ENCODE measurements at regions not wholly inside any gene's neighbourhood (a gene's known extent, or its start where the extent isn't known, plus 50 kb on each side); places are given as distances from the start of the nearest gene placed in this dataset.

DNA sequence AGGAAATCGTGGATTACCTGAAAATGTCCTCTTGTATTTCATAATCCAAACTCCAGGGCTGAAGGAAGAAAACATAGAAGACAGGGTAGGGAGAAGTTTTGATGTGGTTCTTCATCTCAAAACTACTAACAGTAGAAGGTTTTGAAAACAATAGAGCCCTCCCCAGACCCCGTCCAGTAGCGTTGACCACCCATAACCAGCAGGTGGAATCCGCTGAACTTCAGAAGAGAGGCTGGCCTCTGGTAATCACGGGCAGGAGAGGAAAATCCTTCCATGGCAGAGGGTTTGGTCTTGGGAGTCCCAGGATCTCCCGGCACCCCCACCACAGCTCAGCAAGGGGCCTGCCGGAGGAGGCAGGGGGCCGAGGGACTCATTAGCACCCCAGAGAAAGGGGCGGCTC is 333.4 kb upstream of the RNF32 start:
- DNase-seq, result no peak
- no TSS peak for BruUV-seq (replicated peaks)
- no peaks in the 10 kb centered on the region for H3K4me1 Mint-ChIP-seq (ENCODE audit: low read depth, unreplicated experiment)
- peaks cover 74% of the 10 kb centered on the region for H3K27me3 Mint-ChIP-seq (ENCODE audit: unreplicated experiment)
- no peak overlapping the region for H3K4me3 Mint-ChIP-seq (ENCODE audit: low read depth, unreplicated experiment)
- H3K9me3 Mint-ChIP-seq (ENCODE audit: low read depth, unreplicated experiment), result no peaks in the 10 kb centered on the region
- no peaks in the 10 kb centered on the region for H3K36me3 Mint-ChIP-seq (ENCODE audit: insufficient read depth, unreplicated experiment)
- intact Hi-C loops (cut with micrococcal nuclease; ENCODE audit: unreplicated experiment), result no loop called here
- TF ChIP-seq CTCF (IDR thresholded peaks at IDR 0.05; ENCODE audit: unreplicated experiment), result no peak
- H3K27ac Mint-ChIP-seq (ENCODE audit: unreplicated experiment), result no peak overlapping the region
- CTCF ChIA-PET, result no interaction called here

- intact Hi-C loops (cut with micrococcal nuclease; ENCODE audit: unreplicated experiment), result no loop called here
- H3K9me3 Mint-ChIP-seq (ENCODE audit: low read depth, unreplicated experiment), result no peaks in the 10 kb centered on the region
- CTCF ChIA-PET, result no interaction called here
These were observed 335.2 kb upstream of the RNF32 start for GRCh38 chr7:156305351-156305750.

GRCh38 chr7:156282816-156283215 is 357.8 kb upstream of the RNF32 start:
- peaks cover 14% of the 10 kb centered on the region for H3K27me3 Mint-ChIP-seq (ENCODE audit: unreplicated experiment)
- peaks cover 6% of the 10 kb centered on the region for H3K9me3 Mint-ChIP-seq (ENCODE audit: low read depth, unreplicated experiment)
- intact Hi-C loops (cut with micrococcal nuclease; ENCODE audit: unreplicated experiment), result no loop called here
- CTCF ChIA-PET, result no interaction called here
- BruUV-seq (replicated peaks), result no TSS peak
- no peaks in the 10 kb centered on the region for H3K36me3 Mint-ChIP-seq (ENCODE audit: insufficient read depth, unreplicated experiment)
- no peaks in the 10 kb centered on the region for H3K4me1 Mint-ChIP-seq (ENCODE audit: low read depth, unreplicated experiment)
- no peak for DNase-seq
- no peak overlapping the region for H3K4me3 Mint-ChIP-seq (ENCODE audit: low read depth, unreplicated experiment)
- TF ChIP-seq CTCF (IDR thresholded peaks at IDR 0.05; ENCODE audit: unreplicated experiment), result no peak
- no peak overlapping the region for H3K27ac Mint-ChIP-seq (ENCODE audit: unreplicated experiment)

More at GRCh38 chr7:156305351-156305750, 335.2 kb upstream of the RNF32 start:
- Mint-ChIP-seq H3K27ac (ENCODE audit: unreplicated experiment) (no peak overlapping the region), H3K27me3 (ENCODE audit: unreplicated experiment) (peaks cover 56% of the 10 kb centered on the region), H3K4me1 (ENCODE audit: low read depth, unreplicated experiment) (no peaks in the 10 kb centered on the region), H3K4me3 (ENCODE audit: low read depth, unreplicated experiment) (no peak overlapping the region), H3K36me3 (ENCODE audit: insufficient read depth, unreplicated experiment) (no peaks in the 10 kb centered on the region)
- TF ChIP-seq CTCF (IDR thresholded peaks at IDR 0.05; ENCODE audit: unreplicated experiment), result no peak
- DNase-seq, result no peak
- no TSS peak for BruUV-seq (replicated peaks)

GRCh38 chr7:156279635-156280034 is 360.9 kb upstream of the RNF32 start:
- BruUV-seq (replicated peaks), result no TSS peak
- H3K36me3 Mint-ChIP-seq (ENCODE audit: insufficient read depth, unreplicated experiment), result no peaks in the 10 kb centered on the region
- intact Hi-C loops (cut with micrococcal nuclease; ENCODE audit: unreplicated experiment), result no loop called here
- H3K27me3 Mint-ChIP-seq (ENCODE audit: unreplicated experiment), result peaks cover 30% of the 10 kb centered on the region
- H3K4me1 Mint-ChIP-seq (ENCODE audit: low read depth, unreplicated experiment), result no peaks in the 10 kb centered on the region
- H3K9me3 Mint-ChIP-seq (ENCODE audit: low read depth, unreplicated experiment), result peaks cover 6% of the 10 kb centered on the region
- no peak overlapping the region for H3K4me3 Mint-ChIP-seq (ENCODE audit: low read depth, unreplicated experiment)
- TF ChIP-seq CTCF (IDR thresholded peaks at IDR 0.05; ENCODE audit: unreplicated experiment), result no peak
- CTCF ChIA-PET, result no interaction called here
- no peak overlapping the region for H3K27ac Mint-ChIP-seq (ENCODE audit: unreplicated experiment)
- no peak for DNase-seq

DNA sequence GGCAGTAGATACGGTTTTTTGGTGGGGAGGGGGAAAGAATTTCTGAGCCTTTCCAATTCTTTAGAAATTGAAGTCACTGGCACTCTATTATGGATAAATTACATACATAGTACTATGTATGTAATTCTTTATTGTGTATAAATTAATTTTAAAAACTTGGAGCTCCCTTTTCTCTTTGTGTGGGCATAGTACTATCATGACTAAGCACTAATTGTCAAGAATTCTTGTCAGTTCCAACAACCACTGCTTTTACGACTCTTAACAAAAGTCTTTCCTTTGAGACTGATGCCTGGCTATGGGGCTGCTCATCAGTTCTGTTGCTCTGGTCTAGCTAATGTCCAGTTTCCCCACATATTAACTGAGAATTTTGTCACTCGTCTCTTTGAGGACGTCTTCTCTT is 365.3 kb upstream of the RNF32 start:
- CTCF ChIA-PET, result no interaction called here
- H3K27me3 Mint-ChIP-seq (ENCODE audit: unreplicated experiment), result peaks cover 64% of the 10 kb centered on the region
- no peak for TF ChIP-seq CTCF (IDR thresholded peaks at IDR 0.05; ENCODE audit: unreplicated experiment)
- H3K4me1 Mint-ChIP-seq (ENCODE audit: low read depth, unreplicated experiment), result no peaks in the 10 kb centered on the region
- no peaks in the 10 kb centered on the region for H3K36me3 Mint-ChIP-seq (ENCODE audit: insufficient read depth, unreplicated experiment)
- intact Hi-C loops (cut with micrococcal nuclease; ENCODE audit: unreplicated experiment), result no loop called here
- H3K27ac Mint-ChIP-seq (ENCODE audit: unreplicated experiment), result no peak overlapping the region
- BruUV-seq (replicated peaks), result no TSS peak
- no peak for DNase-seq
- H3K4me3 Mint-ChIP-seq (ENCODE audit: low read depth, unreplicated experiment), result no peak overlapping the region
- peaks cover 3% of the 10 kb centered on the region for H3K9me3 Mint-ChIP-seq (ENCODE audit: low read depth, unreplicated experiment)
